Stimulated activated effector memory CD8-positive, alpha-beta T cell treated with anti-CD3 and anti-CD28 coated beads, Interleukin-12 subunit alpha, Interleukin-12 subunit beta, amount 100 ng/mL, for 72 hours (primary cell): ENCODE measurements at regions not wholly inside any gene's neighbourhood (a gene's known extent, or its start where the extent isn't known, plus 50 kb on each side); places are given as distances from the start of the nearest gene placed in this dataset.
A peak's percentile ranks its signal among the peaks of the same experiment; 100 is the strongest.
"Not testable (repeated sequence)": the region's sequence is repeated elsewhere in the genome, so short reads cannot be mapped to it uniquely, and the experiment has no call there.

Source experiments
- ATAC-seq: fragments of 150-1000 bp; cut with Tn5 transposase; 2 replicates; pipeline ENCODE4 v1.10.0; 2021
- DNase-seq, 2 donors: peaks; one replicate each; pipeline ENCODE4 v3.0.0; 2021 to 2022; ENCODE audit warnings: low spot score in 2 of 2
- H3K27ac Mint-ChIP-seq: one replicate; pipeline ENCODE4 v1.8.0; 2022; ENCODE audit warnings: mild to moderate bottlenecking, mixed read lengths
- H3K36me3 Mint-ChIP-seq: one replicate; pipeline ENCODE4 v1.8.0; 2022; ENCODE audit warnings: mild to moderate bottlenecking, mixed read lengths
- H3K4me1 Mint-ChIP-seq: one replicate; pipeline ENCODE4 v1.8.0; 2022; ENCODE audit warnings: mixed read lengths
- H3K4me3 Mint-ChIP-seq: one replicate; pipeline ENCODE4 v1.8.0; 2022; ENCODE audit warnings: mild to moderate bottlenecking, mixed read lengths
- H3K9me3 Mint-ChIP-seq: one replicate; pipeline ENCODE4 v1.8.0; 2022; ENCODE audit warnings: mixed read lengths

DNA sequence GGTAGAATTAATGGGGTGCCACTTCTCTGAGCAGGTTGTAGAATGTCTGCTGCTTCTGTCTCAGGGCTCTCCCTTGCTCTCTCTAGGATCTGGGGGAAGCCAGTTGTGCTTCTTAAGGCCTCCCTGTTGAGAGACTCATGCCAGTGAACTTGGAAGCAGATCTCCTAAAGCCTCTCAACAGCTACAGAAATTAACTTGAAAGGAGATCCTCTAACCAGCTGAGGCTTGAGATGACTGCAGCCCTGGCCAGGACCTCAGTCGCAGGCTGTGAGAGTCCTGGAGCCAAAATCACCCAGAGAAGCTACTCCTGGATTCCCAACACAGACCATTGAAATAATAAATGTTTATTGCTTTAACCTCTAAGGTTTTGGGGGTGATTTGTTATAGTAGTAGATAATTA is 180.2 kb upstream of the MARCKS start:
- no peaks in the 10 kb centered on the region for H3K4me1 Mint-ChIP-seq
- H3K9me3 Mint-ChIP-seq = no peaks in the 10 kb centered on the region
- H3K27ac Mint-ChIP-seq = no peak overlapping the region
- H3K4me3 Mint-ChIP-seq = no peak overlapping the region
- DNase-seq = no peak
- ATAC-seq = no peak
- H3K36me3 Mint-ChIP-seq = no peaks in the 10 kb centered on the region

DNA sequence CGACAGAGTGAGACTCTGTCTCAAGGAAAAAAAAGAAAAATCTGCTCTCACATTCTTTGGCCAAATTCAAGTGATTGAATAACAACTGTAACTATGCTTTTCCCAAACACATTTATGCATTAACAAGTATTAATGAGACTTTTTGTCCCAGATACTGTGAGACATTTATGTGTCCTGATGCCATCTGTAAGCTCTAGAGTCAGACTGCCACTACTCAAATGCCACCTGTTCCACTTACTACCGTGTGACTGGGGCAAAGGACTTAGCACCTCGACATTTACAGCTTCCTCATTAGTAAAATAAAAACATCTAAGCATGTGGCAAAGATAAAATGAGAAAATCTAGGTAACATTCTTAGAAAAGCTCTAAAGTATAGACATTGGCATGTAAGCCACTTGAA is 178.1 kb upstream of the MARCKS start:
- H3K27ac Mint-ChIP-seq = no peak overlapping the region
- no peaks in the 10 kb centered on the region for H3K4me1 Mint-ChIP-seq

DNA sequence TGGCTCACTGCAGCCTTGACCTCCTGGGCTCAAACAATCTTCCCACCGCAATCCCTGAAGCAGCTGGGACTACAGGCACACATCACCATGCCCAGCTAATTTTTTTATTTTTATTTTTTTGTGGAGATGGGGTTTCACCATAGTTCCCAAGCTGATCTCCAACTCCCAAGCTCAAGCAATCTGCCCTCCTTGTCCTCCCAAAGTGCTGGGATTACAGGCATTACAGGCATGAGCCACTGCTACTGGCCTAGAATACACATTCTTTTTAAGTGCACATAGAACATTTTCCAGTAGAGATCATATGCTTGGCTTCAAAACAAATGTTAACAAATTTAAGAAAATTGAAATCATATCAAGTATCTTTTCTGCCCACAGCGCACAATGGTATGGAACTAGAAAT is 176.8 kb upstream of the MARCKS start:
- Mint-ChIP-seq H3K27ac (no peak overlapping the region), H3K4me1 (no peaks in the 10 kb centered on the region), H3K36me3 (no peaks in the 10 kb centered on the region), H3K9me3 (no peaks in the 10 kb centered on the region), H3K4me3 (no peak overlapping the region)
- no peak for ATAC-seq
- no peak for DNase-seq

More for the DNA sequence above, 178.1 kb upstream of the MARCKS start:
- DNase-seq (no peak), ATAC-seq (no peak)
- H3K36me3 Mint-ChIP-seq = no peaks in the 10 kb centered on the region
- no peaks in the 10 kb centered on the region for H3K9me3 Mint-ChIP-seq
- H3K4me3 Mint-ChIP-seq = no peak overlapping the region

DNA sequence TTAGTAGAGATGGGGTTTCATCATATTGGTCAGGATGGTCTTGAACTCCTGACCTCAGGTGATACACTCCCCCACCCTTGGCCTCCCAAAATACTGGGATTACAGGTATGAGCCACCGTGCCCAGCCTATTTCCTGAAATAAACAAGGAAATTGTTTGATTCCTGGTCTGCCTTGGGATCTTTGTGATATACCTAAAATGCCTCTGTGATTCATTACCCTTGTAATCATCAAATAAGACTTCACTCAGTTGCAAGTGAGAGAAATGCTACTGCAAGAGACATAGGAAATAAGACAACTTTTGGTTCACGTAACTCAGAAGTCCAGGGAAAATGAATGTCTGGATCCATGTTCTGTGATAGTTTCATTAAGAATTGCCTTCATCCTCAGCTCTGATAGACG is 173.2 kb upstream of the MARCKS start:
- H3K27ac Mint-ChIP-seq = no peak overlapping the region
- no peak for DNase-seq
- no peak overlapping the region for H3K4me3 Mint-ChIP-seq
- H3K9me3 Mint-ChIP-seq = no peaks in the 10 kb centered on the region
- ATAC-seq = no peak
- no peaks in the 10 kb centered on the region for H3K36me3 Mint-ChIP-seq
- no peaks in the 10 kb centered on the region for H3K4me1 Mint-ChIP-seq

DNA sequence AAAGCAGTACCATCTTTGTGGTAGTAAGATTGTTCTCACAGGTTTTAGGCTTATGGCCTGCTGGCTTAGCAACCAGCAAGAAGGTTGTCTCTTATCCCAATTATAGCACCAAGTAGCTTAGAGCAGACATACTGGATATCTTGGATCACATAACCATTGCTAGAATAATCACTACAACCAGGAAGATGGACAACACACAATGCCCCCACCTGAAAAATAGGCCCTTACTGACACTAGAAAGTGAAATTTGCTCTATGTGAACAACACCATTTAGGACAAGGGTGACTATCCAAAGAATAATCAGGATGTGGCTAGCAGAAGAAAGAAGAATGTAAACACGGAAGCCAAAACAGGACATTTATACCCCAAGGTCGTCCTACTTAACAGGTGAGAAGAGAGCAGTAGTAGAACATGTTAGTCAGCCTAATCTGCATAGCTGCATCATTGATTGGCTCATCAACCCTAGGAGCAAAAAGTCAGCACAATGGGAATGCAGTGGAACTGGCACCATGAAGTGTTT is 172.7 kb upstream of the MARCKS start:
- DNase-seq = no peak
- Mint-ChIP-seq H3K4me3 (no peak overlapping the region), H3K9me3 (no peaks in the 10 kb centered on the region), H3K27ac (no peak overlapping the region), H3K36me3 (no peaks in the 10 kb centered on the region), H3K4me1 (no peaks in the 10 kb centered on the region)
- no peak for ATAC-seq

DNA sequence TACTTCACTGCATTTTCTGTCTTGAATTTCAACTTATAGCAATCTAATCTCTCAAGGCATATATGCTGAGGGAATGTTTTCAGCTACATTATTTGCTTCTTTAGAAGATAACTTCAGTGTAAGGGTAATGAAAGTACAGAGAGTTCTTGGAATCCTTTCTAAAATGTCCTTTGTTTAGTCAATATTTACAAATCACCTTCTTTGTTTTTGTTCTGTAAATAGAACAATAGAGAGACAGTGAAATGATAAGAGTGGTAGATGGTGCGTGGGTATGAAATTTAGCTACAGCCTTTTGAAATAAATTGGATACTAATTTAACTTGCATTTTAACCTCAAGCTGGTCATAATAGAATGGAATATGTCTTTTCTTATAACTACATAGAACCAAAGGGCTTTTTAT is 171.1 kb upstream of the MARCKS start:
- DNase-seq = no peak
- Mint-ChIP-seq H3K9me3 (no peaks in the 10 kb centered on the region), H3K36me3 (no peaks in the 10 kb centered on the region), H3K4me1 (no peaks in the 10 kb centered on the region), H3K4me3 (no peak overlapping the region), H3K27ac (no peak overlapping the region)
- no peak for ATAC-seq

DNA sequence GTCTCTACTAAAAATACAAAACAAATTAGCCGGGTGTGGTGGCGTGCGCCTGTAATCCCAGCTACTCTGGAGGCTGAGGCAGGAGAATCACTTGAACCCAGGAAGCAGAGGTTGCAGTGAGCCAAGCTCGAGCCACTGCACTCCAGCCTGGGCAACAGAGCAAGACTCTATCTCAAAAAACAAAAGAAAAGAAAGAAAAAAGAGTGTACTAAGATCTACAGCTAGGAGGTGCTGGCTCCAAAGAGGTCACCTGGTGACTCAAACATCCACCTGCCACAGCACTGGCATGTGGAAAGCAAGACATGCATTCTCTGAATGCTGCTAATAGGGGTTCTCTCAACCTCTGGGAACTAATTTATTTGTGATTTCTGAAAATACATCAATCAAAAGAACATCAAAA is 167.5 kb upstream of the MARCKS start:
- not testable (repeated sequence) for H3K36me3 Mint-ChIP-seq

DNA sequence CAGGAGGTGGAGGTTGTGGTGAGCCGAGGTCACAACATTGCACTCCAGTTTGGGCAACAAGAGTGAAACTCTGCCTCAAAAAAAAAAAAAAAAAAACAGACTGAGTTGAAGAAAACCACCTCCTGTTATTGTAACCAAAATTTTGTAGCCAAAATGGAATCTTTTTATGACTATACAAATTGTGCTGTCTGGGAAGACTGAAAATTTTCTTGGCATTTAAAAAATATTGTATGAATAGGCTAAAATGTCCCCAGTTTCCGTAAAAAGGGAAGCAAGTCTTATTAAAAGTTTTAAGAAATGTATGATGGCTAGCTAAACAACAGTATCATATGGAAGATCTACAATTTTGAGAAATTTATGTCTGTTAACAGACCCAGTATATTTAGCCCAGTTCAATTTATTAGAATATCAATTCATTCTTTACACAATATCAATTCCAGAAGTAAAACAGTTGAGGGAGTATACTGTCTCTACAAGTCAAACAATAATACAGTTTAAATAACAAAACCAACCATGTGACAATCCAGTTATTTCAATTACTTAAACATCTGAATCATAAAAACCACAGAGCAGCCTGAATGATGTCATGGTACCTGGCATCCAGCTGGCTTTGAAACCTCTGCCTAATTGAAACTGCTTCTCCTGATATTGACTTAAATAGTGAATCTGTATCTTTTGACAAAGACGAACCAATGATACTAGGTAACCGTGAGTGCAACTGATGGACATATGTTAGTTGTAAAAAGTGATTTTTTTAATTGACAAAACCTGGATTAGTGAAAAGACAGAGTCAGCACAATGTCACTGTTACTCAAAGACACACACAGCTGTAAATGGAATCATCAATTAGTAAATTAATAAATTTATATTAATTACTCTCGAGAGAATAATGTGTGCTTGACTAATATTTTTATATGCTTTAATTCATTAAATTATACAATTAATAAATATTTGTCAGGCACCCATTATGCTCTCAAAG is 166.6 kb upstream of the MARCKS start:
- Mint-ChIP-seq H3K4me1 (no peaks in the 10 kb centered on the region), H3K4me3 (no peak overlapping the region), H3K36me3 (no peaks in the 10 kb centered on the region), H3K9me3 (no peaks in the 10 kb centered on the region), H3K27ac (no peak overlapping the region)
- DNase-seq = no peak
- ATAC-seq = peak; percentile 51

More for the DNA sequence above, 167.5 kb upstream of the MARCKS start:
- H3K4me1 Mint-ChIP-seq, H3K4me3 Mint-ChIP-seq, H3K9me3 Mint-ChIP-seq, H3K27ac Mint-ChIP-seq, ATAC-seq, DNase-seq: not testable (repeated sequence)

DNA sequence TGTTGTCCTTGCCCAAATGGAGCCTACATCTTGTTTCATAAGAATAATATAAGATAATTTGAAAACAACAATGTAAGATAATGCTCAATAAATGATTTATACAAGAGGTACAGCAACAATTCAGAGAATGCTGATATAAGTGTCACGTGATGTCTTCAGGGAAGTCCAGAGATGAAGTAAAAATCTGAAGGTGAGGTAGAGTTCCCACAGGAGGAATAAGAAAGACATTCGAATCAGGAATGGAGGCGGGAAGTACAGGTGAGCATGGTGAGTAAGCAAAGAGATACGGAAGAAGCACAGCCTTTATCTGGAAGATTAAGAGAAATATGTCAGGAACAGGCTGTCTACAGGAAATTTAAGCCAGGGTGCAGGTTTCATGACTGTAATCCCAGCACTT is 165.9 kb upstream of the MARCKS start:
- ATAC-seq = no peak
- no peak overlapping the region for H3K27ac Mint-ChIP-seq

DNA sequence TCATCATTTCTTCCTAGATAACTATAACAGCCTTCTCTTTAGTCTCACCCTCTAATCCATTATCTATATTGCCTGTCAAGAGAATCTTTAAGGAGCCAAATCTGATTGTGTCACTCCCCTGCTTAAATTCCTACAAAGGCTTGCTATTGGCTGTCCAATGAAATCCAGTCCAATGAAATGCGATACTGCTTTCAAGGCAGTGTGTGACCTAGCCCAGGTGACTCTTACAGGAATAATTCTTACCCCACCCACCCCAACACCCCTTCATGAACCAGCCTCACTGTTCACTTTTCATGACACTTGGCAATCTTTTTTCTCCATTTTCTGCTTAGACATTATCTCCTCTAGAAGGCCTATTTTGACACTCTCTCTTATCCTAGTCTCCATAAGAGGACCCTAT is 163.3 kb upstream of the MARCKS start:
- DNase-seq (no peak), ATAC-seq (no peak)
- no peaks in the 10 kb centered on the region for H3K4me1 Mint-ChIP-seq
- no peaks in the 10 kb centered on the region for H3K36me3 Mint-ChIP-seq
- no peak overlapping the region for H3K27ac Mint-ChIP-seq
- H3K9me3 Mint-ChIP-seq = no peaks in the 10 kb centered on the region
- no peak overlapping the region for H3K4me3 Mint-ChIP-seq

More for the DNA sequence above, 165.9 kb upstream of the MARCKS start:
- no peak overlapping the region for H3K4me3 Mint-ChIP-seq
- H3K9me3 Mint-ChIP-seq = no peaks in the 10 kb centered on the region
- no peak for DNase-seq
- no peaks in the 10 kb centered on the region for H3K36me3 Mint-ChIP-seq
- no peaks in the 10 kb centered on the region for H3K4me1 Mint-ChIP-seq

DNA sequence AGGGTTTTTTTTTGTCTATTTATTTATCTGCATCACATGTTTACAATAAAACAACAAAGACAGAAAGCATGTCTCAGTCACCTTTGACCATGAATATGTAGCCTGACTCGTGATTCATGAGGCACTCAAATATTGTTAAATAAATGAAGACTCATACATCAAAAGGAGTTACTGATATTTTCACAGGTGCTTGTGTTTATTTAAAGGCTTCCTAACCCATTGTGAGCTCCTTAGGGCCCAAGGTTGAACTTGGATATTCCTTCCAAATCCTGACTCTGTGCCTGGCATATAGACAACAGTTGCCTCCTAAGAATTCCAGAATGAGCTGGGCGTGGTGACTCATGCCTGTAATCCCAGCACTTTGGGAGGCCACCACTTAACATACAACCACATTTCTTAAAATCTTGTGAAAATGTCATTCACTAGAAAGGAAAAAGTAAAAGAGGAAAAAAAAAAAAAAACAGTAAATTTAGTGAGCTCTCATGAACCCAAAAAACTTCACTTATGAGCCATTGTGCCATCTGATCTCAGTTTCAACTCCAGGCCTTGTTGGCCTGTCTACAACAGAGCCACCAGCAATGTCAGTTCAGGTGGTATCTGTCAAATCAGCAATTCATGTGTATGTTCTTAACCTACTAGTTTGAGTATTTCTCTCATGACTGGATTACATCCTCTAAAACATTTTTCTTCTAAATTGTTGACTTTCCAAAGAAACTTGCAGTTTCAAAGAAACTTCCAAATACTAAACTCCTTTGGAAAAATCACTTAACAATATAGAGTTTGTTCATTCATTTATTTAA is 162.7 kb upstream of the MARCKS start:
- no peaks in the 10 kb centered on the region for H3K36me3 Mint-ChIP-seq
- no peaks in the 10 kb centered on the region for H3K4me1 Mint-ChIP-seq
- no peak for ATAC-seq
- no peak overlapping the region for H3K4me3 Mint-ChIP-seq
- DNase-seq = no peak
- no peak overlapping the region for H3K27ac Mint-ChIP-seq
- H3K9me3 Mint-ChIP-seq = no peaks in the 10 kb centered on the region

DNA sequence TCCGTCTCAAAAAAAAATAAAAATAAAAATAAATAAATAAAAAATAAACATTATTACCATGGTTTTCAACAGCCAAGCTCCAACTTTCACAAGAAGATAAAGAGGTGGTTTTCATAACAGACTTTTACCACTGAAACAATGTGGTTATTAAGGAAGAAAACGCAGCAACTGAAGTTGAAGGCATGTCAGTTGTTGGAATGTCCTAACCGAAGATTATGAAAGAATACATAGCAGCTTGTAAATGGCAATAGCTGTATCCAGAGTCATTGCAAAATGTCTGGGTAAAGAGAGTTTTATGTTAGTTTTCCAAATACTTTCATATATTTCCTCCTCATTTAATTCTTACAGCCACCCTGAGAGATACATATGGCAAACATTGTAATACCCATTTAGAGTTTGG is 161.6 kb upstream of the MARCKS start:
- ATAC-seq = no peak
- Mint-ChIP-seq H3K36me3 (no peaks in the 10 kb centered on the region), H3K4me3 (no peak overlapping the region), H3K9me3 (no peaks in the 10 kb centered on the region), H3K4me1 (no peaks in the 10 kb centered on the region), H3K27ac (no peak overlapping the region)
- no peak for DNase-seq

DNA sequence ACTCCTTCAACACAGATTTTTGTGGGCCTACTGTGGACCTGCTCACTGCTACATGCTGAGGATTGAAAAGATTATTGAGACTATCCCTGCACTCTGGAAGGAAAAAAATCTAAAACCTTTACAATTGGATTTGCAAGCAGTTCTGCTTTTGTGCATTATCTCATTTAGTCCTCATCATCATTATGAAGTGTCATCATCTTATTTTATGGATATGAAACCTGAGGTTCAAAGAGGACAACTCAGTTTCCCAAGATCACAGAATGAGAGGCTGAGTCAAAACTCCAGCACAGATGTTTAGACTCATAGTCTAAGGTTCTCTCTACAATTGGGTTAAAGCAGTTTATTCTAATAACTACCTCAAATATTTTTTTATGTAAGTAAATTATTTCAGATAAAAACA is 160.2 kb upstream of the MARCKS start:
- Mint-ChIP-seq H3K4me1 (no peaks in the 10 kb centered on the region), H3K4me3 (no peak overlapping the region), H3K36me3 (no peaks in the 10 kb centered on the region), H3K27ac (no peak overlapping the region), H3K9me3 (no peaks in the 10 kb centered on the region)
- DNase-seq = no peak
- ATAC-seq = no peak

DNA sequence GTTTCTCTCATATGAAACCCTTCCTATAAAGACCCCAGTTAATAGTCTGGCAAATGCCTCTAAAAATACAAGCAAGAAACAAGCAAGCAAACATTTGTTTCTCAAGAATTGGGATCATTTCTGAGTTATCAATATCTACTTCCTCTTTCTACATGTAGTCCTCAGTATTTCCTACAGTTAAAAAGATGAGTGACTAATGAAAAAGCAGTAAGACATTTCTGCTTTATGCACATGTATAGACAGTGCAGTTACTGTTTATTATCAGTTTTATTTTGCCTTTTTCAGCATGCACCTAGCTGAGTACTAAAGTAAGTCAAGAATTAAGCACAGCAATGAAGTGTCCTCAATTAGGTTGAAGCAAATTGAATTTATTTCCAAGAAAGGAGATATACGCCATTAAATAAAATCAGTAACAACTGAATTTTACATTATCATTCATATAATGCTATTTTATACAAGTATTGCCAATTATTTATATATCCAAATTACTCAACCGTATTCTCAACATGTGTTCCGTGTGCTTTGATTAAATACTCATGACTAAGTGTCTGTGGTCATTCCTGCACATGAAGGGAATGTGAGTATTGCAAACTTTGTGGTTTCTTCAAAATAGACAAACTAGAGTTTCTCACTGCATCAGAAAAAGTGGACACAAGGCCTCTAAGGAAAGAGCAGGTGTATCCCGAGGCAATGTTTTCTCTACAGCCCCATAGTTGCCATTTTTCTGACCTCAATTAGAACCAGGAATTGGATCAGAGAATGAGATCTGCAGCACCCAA is 159.3 kb upstream of the MARCKS start:
- DNase-seq (no peak), ATAC-seq (no peak)
- Mint-ChIP-seq H3K27ac (no peak overlapping the region), H3K36me3 (no peaks in the 10 kb centered on the region), H3K9me3 (peaks cover 4% of the 10 kb centered on the region), H3K4me1 (no peaks in the 10 kb centered on the region), H3K4me3 (no peak overlapping the region)

DNA sequence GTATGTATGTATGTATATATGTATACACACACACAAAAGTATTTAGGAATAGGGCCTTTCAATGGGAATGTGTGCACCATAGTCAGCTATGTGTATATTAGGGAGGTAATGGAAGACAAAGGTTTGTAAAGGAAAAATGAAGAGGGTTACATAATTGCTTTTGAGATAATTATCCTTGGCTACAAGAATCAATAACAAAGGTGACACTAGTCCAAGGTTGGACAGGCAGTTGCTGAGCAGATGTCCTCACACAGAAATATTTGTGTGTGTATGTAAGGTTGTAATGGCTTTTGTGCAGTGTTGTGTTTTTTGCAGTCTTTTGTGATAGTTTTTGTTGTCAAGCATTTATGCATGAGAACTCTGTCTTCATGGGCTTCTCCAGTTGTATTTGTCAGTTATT is 157.9 kb upstream of the MARCKS start:
- H3K36me3 Mint-ChIP-seq = no peaks in the 10 kb centered on the region
- ATAC-seq (no peak), DNase-seq (no peak)
- H3K9me3 Mint-ChIP-seq = peaks cover 4% of the 10 kb centered on the region
- H3K4me1 Mint-ChIP-seq = no peaks in the 10 kb centered on the region
- no peak overlapping the region for H3K4me3 Mint-ChIP-seq
- no peak overlapping the region for H3K27ac Mint-ChIP-seq
